ENCODE measurements at regions not wholly inside any gene's neighbourhood (a gene's known extent, or its start where the extent isn't known, plus 50 kb on each side); places are given as distances from the start of the nearest gene placed in this dataset.

- TF ChIP-seq CTCF (IDR thresholded peaks at IDR 0.05), result no peak
- no peak for TF ChIP-seq POLR2A (IDR thresholded peaks at IDR 0.05)
Measured at GRCh38 chr3:98646680-98647079, 53.3 kb upstream of the CPOX start.
